CD14-positive monocyte (primary cell): ENCODE measurements at regions not wholly inside any gene's neighbourhood (a gene's known extent, or its start where the extent isn't known, plus 50 kb on each side); places are given as distances from the start of the nearest gene placed in this dataset.
A peak's percentile ranks its signal among the peaks of the same experiment; 100 is the strongest.

ENCODE experiments used
- DNase-seq, 3 donors: peaks; one replicate each; pipeline ENCODE4 v3.0.0-alpha.2; 2011 to 2022
- H2AFZ ChIP-seq: 2 replicates; pipeline ENCODE4 v1.6.0; 2012; ENCODE audit warnings: mild to moderate bottlenecking, low read depth, low read length, inconsistent platforms; ENCODE audit not compliant: insufficient read depth, poor library complexity, severe bottlenecking
- H3K27ac ChIP-seq, 2 donors: 1 replicate in 1 of 2; 2 replicates in 1 of 2; pipeline ENCODE4 v1.5.1; 2012 to 2013; ENCODE audit warnings: low read length in 2 of 2, control low read depth in 1 of 2, inconsistent platforms in 1 of 2, low read depth in 1 of 2, mild to moderate bottlenecking in 1 of 2
- H3K27me3 ChIP-seq, 2 donors: one replicate each; pipeline versions ENCODE4 v1.6.0 to v1.6.1; 2011 to 2013; ENCODE audit warnings: low read length in 2 of 2; ENCODE audit not compliant: control insufficient read depth in 2 of 2, insufficient read depth in 2 of 2
- H3K36me3 ChIP-seq, 2 donors: replicated peaks in 1 of 2; 1 replicate in 1 of 2; 2 replicates in 1 of 2; pipeline versions ENCODE4 v1.5.1 to v1.6.1; 2012 to 2013; ENCODE audit warnings: low read length in 2 of 2, control low read depth in 1 of 2, inconsistent platforms in 1 of 2, mild to moderate bottlenecking in 1 of 2; ENCODE audit not compliant: insufficient read depth in 2 of 2, control insufficient read depth in 1 of 2
- H3K4me1 ChIP-seq, 2 donors: 1 replicate in 1 of 2; 2 replicates in 1 of 2; pipeline versions ENCODE4 v1.5.1 to v1.6.1; 2012 to 2013; ENCODE audit warnings: low read length in 2 of 2, control low read depth in 1 of 2, inconsistent platforms in 1 of 2, mild to moderate bottlenecking in 1 of 2, moderate library complexity in 1 of 2; ENCODE audit not compliant: insufficient read depth in 2 of 2, control insufficient read depth in 1 of 2
- H3K4me2 ChIP-seq: replicated peaks from 2 replicates; pipeline ENCODE3; 2012; ENCODE audit warnings: low read length, moderate library complexity, mild to moderate bottlenecking; ENCODE audit not compliant: poor library complexity, severe bottlenecking; ENCODE audit errors: extremely low read depth
- H3K4me3 ChIP-seq, 3 experiments: fragments of 200-600 bp in 1 of 3; sonication (generic) in 1 of 3; replicated peaks in 1 of 3; 1 replicate in 2 of 3; 2 replicates in 1 of 3; pipeline ENCODE4 v1.5.1; 2011 to 2013; ENCODE audit warnings: low read length in 3 of 3, mild to moderate bottlenecking in 3 of 3, control low read depth in 2 of 3, low read depth in 2 of 3, inconsistent platforms in 1 of 3, moderate library complexity in 1 of 3
- H3K79me2 ChIP-seq: 2 replicates; pipeline ENCODE4 v1.6.0; 2012; ENCODE audit warnings: mild to moderate bottlenecking, control low read depth, inconsistent platforms, low read length, moderate library complexity; ENCODE audit not compliant: insufficient read depth
- H3K9ac ChIP-seq: 2 replicates; pipeline ENCODE4 v1.6.0; 2017; ENCODE audit warnings: low read length, mild to moderate bottlenecking; ENCODE audit not compliant: insufficient read depth, poor library complexity, severe bottlenecking
- H3K9me3 ChIP-seq, 2 donors: replicated peaks in 1 of 2; 1 replicate in 1 of 2; 2 replicates in 1 of 2; pipeline versions ENCODE4 v1.5.1 to v1.6.1; 2012 to 2013; ENCODE audit warnings: low read length in 2 of 2, control low read depth in 1 of 2; ENCODE audit not compliant: control insufficient read depth in 1 of 2, insufficient read depth in 1 of 2
- H4K20me1 ChIP-seq: 2 replicates; pipeline ENCODE4 v1.6.0; 2012; ENCODE audit warnings: mild to moderate bottlenecking, low read length, control low read depth, moderate library complexity; ENCODE audit not compliant: insufficient read depth
- H3K27ac Mint-ChIP-seq, 7 donors: one replicate each; pipeline ENCODE4 v1.8.0; 2020; ENCODE audit warnings: mild to moderate bottlenecking in 7 of 7, mixed read lengths in 7 of 7, moderate library complexity in 6 of 7, inconsistent platforms in 2 of 7
- H3K27me3 Mint-ChIP-seq, 3 donors: one replicate each; pipeline ENCODE4 v1.8.0; 2021 to 2022; ENCODE audit warnings: low read depth in 3 of 3, mild to moderate bottlenecking in 3 of 3, mixed read lengths in 3 of 3, moderate library complexity in 3 of 3, inconsistent platforms in 1 of 3
- H3K36me3 Mint-ChIP-seq, 2 donors: one replicate each; pipeline ENCODE4 v1.8.0; 2020; ENCODE audit warnings: mixed read lengths in 2 of 2, inconsistent platforms in 1 of 2, mild to moderate bottlenecking in 1 of 2
- H3K4me1 Mint-ChIP-seq: one replicate; pipeline ENCODE4 v1.8.0; 2020; ENCODE audit warnings: mild to moderate bottlenecking, mixed read lengths
- H3K4me3 Mint-ChIP-seq, 2 donors: one replicate each; pipeline ENCODE4 v1.8.0; 2020; ENCODE audit warnings: mild to moderate bottlenecking in 2 of 2, mixed read lengths in 2 of 2, moderate library complexity in 1 of 2
- H3K9me3 Mint-ChIP-seq, 7 donors: one replicate each; pipeline ENCODE4 v1.8.0; 2020 to 2022; ENCODE audit warnings: mixed read lengths in 7 of 7, mild to moderate bottlenecking in 6 of 7, moderate library complexity in 6 of 7, inconsistent platforms in 2 of 7
- WGBS: methylation state at CpG from one replicate; pipeline ENCODE4 v1.1.5; 2013; ENCODE audit warnings: missing lambda C conversion rate; ENCODE audit not compliant: insufficient coverage; 5-methylcytosine and 5-hydroxymethylcytosine counted together
- intact Hi-C, 2 donors: fragments of 100-400 bp; cut with micrococcal nuclease; formaldehyde crosslinking; loops; one replicate each; pipeline versions ENCODE4 v1.15.0 to v1.15.1; 2023
- TF ChIP-seq, protein P1 (sequence below): fragments of 200-600 bp; IDR thresholded peaks from one replicate; pipeline ENCODE4 v1.8.0; 2022; ENCODE audit warnings: antibody characterized with exemption, mild to moderate bottlenecking

- no peaks in the 10 kb centered on the region for H3K27me3 Mint-ChIP-seq
- H3K4me3 Mint-ChIP-seq = peak overlapping the region; percentile 21 to 39
Measured at GRCh38 chr6:14728396-14729024, 517.4 kb upstream of the JARID2 start.

DNA sequence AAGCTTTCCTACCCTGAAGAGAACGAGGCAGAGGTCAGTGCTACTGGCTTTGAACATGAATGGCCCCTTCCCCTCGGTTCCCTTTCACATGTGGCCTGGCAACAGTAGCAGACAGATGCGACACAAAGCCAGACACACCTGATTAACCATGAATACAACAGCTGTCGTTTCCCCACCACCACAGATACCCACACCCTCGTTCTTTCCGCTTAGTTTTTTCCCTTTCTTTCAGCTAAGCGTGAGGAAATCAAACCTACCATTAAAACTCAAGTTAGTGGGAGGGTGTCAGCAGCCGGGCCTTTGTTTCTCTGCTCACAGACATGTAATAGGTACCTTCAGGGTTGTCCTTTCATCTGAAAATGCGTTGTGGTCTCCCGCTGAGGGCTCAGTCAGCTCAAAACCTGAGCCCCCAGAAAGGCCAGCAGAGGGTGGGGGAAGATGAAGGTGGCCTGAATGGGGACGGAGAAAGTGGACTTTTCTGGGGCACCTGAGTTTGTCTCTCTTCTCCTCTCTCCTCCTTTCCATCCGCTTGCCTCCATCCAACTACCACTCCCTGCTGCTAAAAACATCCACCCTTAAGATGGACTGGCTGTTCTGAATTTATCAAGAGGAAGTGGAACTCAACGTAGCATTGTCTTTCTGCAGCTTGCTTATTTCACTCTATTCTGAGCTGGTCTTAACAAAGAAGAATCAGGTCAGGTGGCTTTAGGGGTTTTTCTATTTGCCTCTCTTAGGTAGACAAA lies 516.6 kb upstream of the JARID2 start:
- H3K36me3 Mint-ChIP-seq = peaks cover 22 to 24% of the 10 kb centered on the region in 2 donors
- Histone ChIP-seq H3K4me1 (peaks cover 65 to 67% of the 10 kb centered on the region in 2 donors), H3K4me2 (peak overlapping the region; percentile 3), H3K36me3 (no peaks in the 10 kb centered on the region), H3K4me3 (no peak overlapping the region), H3K9me3 (no peaks in the 10 kb centered on the region), H3K9ac (peak overlapping the region; percentile 89), H3K27me3 (no peaks in the 10 kb centered on the region), H3K79me2 (no peaks in the 10 kb centered on the region), H4K20me1 (no peaks in the 10 kb centered on the region), H2AFZ (no peak overlapping the region), H3K27ac (peak overlapping the region; percentile 99 to 100)
- intact Hi-C loops = loop anchor here in 1 of 2 donors (5.0 kb wide), 1 partner anchor 517 kb away; no protein-coding TSS in a partner anchor
- DNase-seq = peak; percentile 49 to 69 (median 62)
- H3K4me1 Mint-ChIP-seq = peaks cover 85% of the 10 kb centered on the region
- peak overlapping the region in 1 of 2 donors; percentile 49 for H3K4me3 Mint-ChIP-seq
- peaks cover 0 to 9% (median 0%) of the 10 kb centered on the region in 7 donors for H3K9me3 Mint-ChIP-seq
- peak overlapping the region; percentile 96 to 100 (median 100) for H3K27ac Mint-ChIP-seq
- no peaks in the 10 kb centered on the region for H3K27me3 Mint-ChIP-seq
- 60% methylated on average over 2 of the region's 13 CpGs for WGBS
- TF ChIP-seq, protein P1, sequence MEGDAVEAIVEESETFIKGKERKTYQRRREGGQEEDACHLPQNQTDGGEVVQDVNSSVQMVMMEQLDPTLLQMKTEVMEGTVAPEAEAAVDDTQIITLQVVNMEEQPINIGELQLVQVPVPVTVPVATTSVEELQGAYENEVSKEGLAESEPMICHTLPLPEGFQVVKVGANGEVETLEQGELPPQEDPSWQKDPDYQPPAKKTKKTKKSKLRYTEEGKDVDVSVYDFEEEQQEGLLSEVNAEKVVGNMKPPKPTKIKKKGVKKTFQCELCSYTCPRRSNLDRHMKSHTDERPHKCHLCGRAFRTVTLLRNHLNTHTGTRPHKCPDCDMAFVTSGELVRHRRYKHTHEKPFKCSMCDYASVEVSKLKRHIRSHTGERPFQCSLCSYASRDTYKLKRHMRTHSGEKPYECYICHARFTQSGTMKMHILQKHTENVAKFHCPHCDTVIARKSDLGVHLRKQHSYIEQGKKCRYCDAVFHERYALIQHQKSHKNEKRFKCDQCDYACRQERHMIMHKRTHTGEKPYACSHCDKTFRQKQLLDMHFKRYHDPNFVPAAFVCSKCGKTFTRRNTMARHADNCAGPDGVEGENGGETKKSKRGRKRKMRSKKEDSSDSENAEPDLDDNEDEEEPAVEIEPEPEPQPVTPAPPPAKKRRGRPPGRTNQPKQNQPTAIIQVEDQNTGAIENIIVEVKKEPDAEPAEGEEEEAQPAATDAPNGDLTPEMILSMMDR = no peak

More at GRCh38 chr6:14728396-14729024, 517.4 kb upstream of the JARID2 start:
- Histone ChIP-seq H3K79me2 (no peaks in the 10 kb centered on the region), H3K9ac (peak overlapping the region; percentile 89), H2AFZ (no peak overlapping the region), H4K20me1 (no peaks in the 10 kb centered on the region), H3K4me2 (no peak overlapping the region), H3K27me3 (no peaks in the 10 kb centered on the region), H3K4me3 (no peak overlapping the region), H3K36me3 (no peaks in the 10 kb centered on the region), H3K27ac (peak overlapping the region; percentile 99 to 100), H3K4me1 (peaks cover 62 to 64% of the 10 kb centered on the region in 2 donors), H3K9me3 (no peaks in the 10 kb centered on the region)
- peaks cover 0 to 10% (median 0%) of the 10 kb centered on the region in 7 donors for H3K9me3 Mint-ChIP-seq
- peak overlapping the region; percentile 96 to 100 (median 100) for H3K27ac Mint-ChIP-seq
- intact Hi-C loops = loop anchor here in 1 of 2 donors (5.0 kb wide), 1 partner anchor 516 kb away; no protein-coding TSS in a partner anchor
- peak; percentile 96 to 97 (median 96) for DNase-seq
- peaks cover 80% of the 10 kb centered on the region for H3K4me1 Mint-ChIP-seq
- H3K36me3 Mint-ChIP-seq = peaks cover 14 to 16% of the 10 kb centered on the region in 2 donors
- WGBS = 37% methylated on average over 6 of the region's 10 CpGs
- TF ChIP-seq, protein P1 = no peak
